Choroid plexus epithelial cell (primary cell): ENCODE measurements at regions not wholly inside any gene's neighbourhood (a gene's known extent, or its start where the extent isn't known, plus 50 kb on each side); places are given as distances from the start of the nearest gene placed in this dataset.
"Not testable (repeated sequence)": the region's sequence is repeated elsewhere in the genome, so short reads cannot be mapped to it uniquely, and the experiment has no call there.

Experiments
- DNase-seq: peaks from one replicate; pipeline ENCODE4 v3.0.0-alpha.2; 2010; ENCODE audit warnings: low read depth
- H3K4me3 ChIP-seq: 2 replicates; pipeline ENCODE4 v1.5.1; 2011; ENCODE audit warnings: low read depth, mild to moderate bottlenecking, control low read depth, low read length, moderate library complexity
- TF ChIP-seq, protein P1 (sequence below): conservative IDR thresholded peaks from 2 replicates; pipeline ENCODE4 v1.5.1; 2011; ENCODE audit warnings: low read depth, mild to moderate bottlenecking, control low read depth, inconsistent platforms, low read length, moderate library complexity

DNA sequence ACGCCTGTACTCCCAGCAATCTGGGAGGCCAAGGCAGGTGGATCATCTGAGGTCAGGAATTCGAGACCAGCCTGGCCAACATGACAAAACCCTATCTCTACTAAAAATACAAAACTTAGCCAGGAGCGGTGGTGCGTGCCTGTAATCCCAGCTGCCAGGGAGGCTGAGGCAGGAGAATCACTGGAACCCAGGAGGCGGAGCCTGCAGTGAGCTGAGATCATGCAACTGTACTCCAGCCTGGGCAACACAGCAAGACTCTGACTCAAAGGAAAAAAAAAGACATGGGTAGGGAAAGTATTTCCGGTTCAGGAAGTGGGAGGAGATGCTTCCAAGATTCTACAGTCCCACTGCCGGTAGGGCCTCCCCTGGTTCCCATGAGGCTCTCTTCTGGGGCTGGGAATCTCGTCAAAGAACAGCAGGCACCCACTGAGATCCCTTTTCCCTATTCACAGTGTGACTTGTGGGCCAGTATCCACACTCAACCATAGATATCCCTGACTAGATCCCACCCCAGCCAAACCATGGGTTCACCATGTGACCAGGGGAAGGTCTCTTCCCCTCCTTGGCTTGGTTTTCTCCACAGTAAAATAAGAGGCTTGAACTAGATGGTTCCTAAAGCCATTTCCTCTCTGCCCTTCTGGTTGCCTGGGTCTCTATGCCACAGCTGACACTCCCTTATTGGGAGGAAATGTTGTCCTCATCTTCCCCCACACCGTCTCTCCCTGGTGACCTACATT, 443.3 kb downstream of the BUD13 start:
- DNase-seq = no peak
- no peak overlapping the region for H3K4me3 ChIP-seq
- TF ChIP-seq, protein P1, sequence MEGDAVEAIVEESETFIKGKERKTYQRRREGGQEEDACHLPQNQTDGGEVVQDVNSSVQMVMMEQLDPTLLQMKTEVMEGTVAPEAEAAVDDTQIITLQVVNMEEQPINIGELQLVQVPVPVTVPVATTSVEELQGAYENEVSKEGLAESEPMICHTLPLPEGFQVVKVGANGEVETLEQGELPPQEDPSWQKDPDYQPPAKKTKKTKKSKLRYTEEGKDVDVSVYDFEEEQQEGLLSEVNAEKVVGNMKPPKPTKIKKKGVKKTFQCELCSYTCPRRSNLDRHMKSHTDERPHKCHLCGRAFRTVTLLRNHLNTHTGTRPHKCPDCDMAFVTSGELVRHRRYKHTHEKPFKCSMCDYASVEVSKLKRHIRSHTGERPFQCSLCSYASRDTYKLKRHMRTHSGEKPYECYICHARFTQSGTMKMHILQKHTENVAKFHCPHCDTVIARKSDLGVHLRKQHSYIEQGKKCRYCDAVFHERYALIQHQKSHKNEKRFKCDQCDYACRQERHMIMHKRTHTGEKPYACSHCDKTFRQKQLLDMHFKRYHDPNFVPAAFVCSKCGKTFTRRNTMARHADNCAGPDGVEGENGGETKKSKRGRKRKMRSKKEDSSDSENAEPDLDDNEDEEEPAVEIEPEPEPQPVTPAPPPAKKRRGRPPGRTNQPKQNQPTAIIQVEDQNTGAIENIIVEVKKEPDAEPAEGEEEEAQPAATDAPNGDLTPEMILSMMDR = no peak

DNA sequence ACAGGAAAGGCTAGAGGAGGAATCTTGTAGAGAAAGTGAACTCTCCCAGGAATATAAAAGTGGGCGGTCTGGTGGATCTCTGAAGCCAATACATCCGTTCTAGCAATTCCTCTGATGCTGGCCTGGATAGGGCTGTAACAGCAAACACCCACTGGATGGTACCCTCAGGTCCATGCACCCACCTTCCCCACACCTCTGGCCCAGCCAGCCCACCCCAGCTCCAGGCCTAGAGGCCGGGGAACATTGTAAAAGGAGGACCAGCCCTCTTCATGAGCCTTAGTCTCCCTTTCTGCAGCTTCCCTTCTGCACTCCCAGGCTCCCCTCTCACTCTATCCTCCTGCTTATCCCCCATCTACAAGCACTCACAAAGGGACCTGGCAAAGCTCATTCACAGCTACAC, 443.9 kb downstream of the BUD13 start:
- TF ChIP-seq, protein P1 = no peak
- no peak for DNase-seq

DNA sequence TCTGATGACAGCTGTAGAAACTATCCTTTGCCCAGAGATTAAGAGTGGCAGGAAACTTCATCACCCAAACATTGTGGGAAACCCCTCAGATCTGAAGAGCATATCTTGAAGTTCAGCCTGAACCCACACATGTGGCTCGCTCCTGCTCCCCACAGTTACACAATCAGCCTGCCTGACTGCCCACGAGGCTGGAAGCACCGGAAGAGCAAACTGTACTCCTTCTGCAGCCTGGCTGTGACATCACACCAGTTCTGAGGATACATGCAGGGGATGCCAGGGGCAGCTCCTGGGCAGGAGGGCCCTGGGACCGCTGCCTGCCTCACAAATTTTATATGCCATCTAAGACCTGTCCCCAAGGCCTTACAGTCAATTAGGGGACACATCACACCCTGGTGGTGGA, 444.4 kb downstream of the BUD13 start:
- TF ChIP-seq, protein P1 = no peak
- no peak overlapping the region for H3K4me3 ChIP-seq

More for the DNA sequence above, 443.9 kb downstream of the BUD13 start:
- no peak overlapping the region for H3K4me3 ChIP-seq

DNA sequence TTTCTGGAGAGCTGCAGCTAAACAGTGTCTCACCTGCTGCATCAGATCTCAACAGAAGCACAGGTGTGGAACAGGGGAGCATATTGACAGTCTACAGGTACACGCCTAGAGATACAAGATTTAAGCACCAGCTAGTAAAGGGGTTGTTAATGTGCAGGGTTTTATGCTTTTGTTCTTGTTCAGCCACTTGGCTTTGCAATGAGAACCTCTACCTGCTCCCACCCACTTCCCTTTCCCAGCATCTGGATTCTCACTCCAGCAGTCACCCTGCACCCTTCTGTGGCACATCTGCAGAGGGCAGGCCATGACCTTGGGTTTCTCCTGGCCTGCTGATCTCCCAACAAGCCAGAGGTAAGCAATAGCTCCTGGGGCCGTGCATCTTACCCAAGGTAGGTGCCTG, 446.6 kb downstream of the BUD13 start:
- H3K4me3 ChIP-seq = no peak overlapping the region
- no peak for DNase-seq
- TF ChIP-seq, protein P1 = no peak

More for the DNA sequence above, 444.4 kb downstream of the BUD13 start:
- no peak for DNase-seq

DNA sequence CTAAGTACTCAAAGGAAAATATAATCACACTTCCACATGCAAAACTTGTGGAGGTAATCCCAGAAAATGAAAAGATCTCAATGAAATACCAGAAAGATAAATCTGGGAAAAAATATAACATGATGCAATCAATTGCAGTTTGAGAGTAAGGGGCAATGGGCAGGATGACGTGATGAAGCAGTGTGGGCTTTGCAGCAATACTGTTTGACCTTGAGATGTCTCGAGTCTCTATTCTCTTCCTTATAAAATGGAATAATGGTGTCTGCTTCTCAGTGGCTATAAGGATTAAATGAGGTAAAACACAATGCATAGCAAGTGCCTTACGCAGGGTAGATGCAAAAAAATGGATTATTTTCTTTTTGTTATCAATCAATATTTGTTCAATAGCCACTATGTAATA, 447.5 kb downstream of the BUD13 start:
- DNase-seq = no peak
- H3K4me3 ChIP-seq = no peak overlapping the region
- TF ChIP-seq, protein P1 = no peak

DNA sequence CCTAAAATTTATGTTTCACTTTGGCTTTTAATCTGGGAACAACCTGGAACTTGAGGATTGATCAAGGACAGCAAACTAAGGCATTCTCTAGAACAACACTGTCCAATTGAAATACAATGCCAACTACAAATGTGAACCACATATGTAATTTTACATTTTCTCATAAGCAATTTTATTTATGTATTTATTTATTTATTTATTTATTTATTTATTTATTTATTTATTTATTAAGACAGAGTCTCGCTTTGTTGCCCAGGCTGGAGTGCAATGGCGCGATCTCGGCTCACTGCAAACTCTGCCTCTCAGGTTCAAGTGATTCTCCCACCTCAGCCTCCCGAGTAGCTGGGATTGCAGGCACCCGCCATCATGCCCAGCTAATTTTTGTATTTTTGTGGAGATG, 448.7 kb downstream of the BUD13 start:
- not testable (repeated sequence) for DNase-seq, H3K4me3 ChIP-seq

DNA sequence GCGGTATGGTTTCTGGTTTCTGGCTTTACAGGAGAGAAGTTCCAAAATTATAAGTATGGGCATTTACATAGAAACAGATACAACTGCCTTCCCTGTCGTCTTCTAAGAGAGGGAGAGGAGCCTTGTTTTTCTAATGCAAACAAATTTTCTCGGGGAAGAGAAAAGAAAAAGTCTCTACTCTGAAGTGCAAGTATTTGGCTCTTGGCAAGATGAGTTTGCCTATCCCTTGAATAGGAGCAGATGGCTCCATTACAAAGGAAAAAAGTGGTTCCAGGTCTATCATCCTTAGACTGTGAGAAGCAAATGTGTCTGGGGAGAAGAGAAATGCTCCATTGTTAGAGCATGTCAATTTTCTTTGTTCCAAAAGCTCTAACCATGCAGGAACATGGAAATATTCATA, 455.6 kb downstream of the BUD13 start:
- no peak overlapping the region for H3K4me3 ChIP-seq
- TF ChIP-seq, protein P1 = no peak
- DNase-seq = no peak
